Retinal pigment epithelial cell (primary cell): ENCODE measurements at regions not wholly inside any gene's neighbourhood (a gene's known extent, or its start where the extent isn't known, plus 50 kb on each side); places are given as distances from the start of the nearest gene placed in this dataset.
"Not testable (repeated sequence)": the region's sequence is repeated elsewhere in the genome, so short reads cannot be mapped to it uniquely, and the experiment has no call there.

Experiments
- DNase-seq: peaks from one replicate; pipeline ENCODE4 v3.0.0-alpha.2; 2010; ENCODE audit warnings: low read depth
- H3K4me3 ChIP-seq: 2 replicates; pipeline ENCODE4 v1.5.1; 2011; ENCODE audit warnings: mild to moderate bottlenecking, low read length, control low read depth, moderate library complexity
- TF ChIP-seq, protein P1 (sequence below): conservative IDR thresholded peaks from 2 replicates; pipeline ENCODE4 v1.5.1; 2011; ENCODE audit warnings: low read depth, low read length, control low read depth, inconsistent platforms

GRCh38 chr10:29866356-29866755, 193.0 kb downstream of the JCAD start:
- DNase-seq: no peak
- no peak overlapping the region for H3K4me3 ChIP-seq
- TF ChIP-seq, protein P1, sequence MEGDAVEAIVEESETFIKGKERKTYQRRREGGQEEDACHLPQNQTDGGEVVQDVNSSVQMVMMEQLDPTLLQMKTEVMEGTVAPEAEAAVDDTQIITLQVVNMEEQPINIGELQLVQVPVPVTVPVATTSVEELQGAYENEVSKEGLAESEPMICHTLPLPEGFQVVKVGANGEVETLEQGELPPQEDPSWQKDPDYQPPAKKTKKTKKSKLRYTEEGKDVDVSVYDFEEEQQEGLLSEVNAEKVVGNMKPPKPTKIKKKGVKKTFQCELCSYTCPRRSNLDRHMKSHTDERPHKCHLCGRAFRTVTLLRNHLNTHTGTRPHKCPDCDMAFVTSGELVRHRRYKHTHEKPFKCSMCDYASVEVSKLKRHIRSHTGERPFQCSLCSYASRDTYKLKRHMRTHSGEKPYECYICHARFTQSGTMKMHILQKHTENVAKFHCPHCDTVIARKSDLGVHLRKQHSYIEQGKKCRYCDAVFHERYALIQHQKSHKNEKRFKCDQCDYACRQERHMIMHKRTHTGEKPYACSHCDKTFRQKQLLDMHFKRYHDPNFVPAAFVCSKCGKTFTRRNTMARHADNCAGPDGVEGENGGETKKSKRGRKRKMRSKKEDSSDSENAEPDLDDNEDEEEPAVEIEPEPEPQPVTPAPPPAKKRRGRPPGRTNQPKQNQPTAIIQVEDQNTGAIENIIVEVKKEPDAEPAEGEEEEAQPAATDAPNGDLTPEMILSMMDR: no peak

GRCh38 chr10:29865700-29866355, 193.6 kb downstream of the JCAD start:
- DNase-seq: no peak
- no peak overlapping the region for H3K4me3 ChIP-seq
- TF ChIP-seq, protein P1: no peak

DNA sequence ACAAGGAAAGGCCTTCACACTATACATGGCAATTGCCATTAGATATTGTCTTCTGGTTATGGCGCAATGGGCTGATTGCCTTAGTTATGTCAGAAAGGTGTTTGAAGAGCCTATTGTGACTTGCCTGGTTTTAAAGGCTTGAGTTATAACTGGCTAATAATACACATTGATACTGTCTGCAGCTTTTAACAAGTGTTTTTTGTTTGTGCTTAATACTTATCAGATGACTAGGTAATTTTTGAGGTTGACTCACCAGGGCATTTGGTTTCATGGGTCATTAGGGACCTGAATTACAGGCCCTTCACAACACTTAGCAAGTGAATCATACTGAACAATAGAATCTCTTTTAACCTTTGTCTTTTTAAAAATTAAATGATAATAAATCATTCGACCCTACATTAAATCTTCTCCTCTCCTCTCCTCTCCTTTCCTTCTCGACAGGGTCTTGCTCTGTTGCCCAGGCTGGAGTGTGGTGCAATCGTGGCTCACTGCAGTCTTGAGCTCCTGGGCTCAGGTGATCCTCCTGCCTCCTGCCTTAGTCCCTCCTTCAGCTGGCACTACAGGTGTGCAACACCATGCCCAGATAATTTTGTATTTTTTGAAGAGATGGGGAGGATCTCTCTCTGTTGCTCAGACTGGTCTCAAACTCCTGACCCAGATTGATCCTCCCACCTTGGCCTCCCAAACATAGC, 196.3 kb downstream of the JCAD start:
- H3K4me3 ChIP-seq: no peak overlapping the region
- peak; percentile 81 for DNase-seq
- TF ChIP-seq, protein P1: no peak

- TF ChIP-seq, protein P1: no peak
- H3K4me3 ChIP-seq: no peak overlapping the region
- DNase-seq: no peak
Measured at GRCh38 chr10:29861811-29862505, 197.4 kb downstream of the JCAD start.

DNA sequence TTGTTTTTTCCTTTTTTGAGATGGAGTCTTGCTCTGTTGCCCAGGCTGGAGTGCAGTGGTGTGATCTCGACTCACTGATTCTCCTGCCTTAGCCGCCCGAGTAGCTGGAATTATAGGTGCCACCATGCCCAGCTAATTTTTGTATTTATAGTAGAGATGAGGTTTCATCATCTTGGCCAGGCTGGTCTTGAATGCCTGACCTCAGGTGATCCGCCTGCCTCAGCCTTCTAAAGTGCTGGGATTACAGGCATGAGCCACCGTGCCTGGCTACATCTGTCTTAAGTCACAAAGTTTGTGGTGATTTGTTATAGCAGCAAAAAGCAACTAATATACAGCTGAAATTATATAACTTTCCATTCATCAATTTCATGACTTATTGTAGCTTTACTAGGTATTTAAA, 198.2 kb downstream of the JCAD start:
- not testable (repeated sequence) for DNase-seq, H3K4me3 ChIP-seq

DNA sequence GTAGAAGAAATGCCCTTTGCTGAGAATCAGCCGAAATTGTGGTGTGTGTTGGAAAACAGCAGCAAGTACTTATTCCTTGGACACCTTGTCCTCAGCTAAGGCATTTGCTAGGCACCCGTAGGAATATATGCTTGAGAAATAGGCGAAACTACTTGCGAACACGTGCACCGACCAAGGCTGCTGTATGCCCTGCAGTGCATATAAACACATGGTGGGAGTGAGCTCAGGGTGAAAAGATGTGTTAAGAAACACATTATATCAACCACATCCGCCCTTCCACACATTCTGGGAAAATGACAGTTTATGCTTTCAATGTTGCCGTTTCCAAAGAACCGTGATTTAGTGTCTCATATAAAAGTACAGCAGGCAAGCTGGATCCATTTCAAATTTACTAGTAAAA, 199.2 kb downstream of the JCAD start:
- no peak overlapping the region for H3K4me3 ChIP-seq
- TF ChIP-seq, protein P1: no peak
- no peak for DNase-seq

DNA sequence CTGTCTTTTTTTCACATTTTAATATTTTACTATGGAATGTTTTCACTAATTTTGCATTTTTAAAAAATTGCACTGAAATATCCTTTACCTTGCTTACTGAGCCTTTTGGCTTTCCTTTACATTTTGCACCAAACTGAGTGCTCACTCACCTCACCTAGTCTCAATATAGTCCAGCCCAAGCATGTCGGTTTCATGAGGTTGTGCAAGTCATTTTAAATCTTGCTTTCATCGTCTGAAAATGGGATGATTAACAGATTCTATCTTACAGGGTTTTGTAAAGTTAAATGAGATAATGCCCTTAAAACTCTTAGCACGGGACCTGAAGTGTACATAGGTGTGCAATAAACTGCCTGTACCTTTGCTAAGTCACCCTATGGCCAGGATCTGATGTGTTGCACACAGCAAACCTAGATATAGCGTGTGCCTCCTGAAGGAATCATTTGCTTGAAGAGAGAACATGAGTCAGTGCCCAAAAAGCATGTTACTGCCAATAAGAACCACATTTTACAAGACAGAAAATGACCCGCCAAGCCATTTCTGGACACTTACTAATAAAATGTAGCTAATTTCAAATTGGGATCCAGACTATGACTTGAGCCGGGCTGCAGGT, 199.8 kb downstream of the JCAD start:
- DNase-seq: no peak
- H3K4me3 ChIP-seq: no peak overlapping the region
- TF ChIP-seq, protein P1: no peak
